ENCODE measurements at regions not wholly inside any gene's neighbourhood (a gene's known extent, or its start where the extent isn't known, plus 50 kb on each side); places are given as distances from the start of the nearest gene placed in this dataset.

- no peak for DNase-seq (ENCODE audit: low spot score)
- no peak for TF ChIP-seq CTCF (IDR thresholded peaks at IDR 0.05; ENCODE audit: borderline replicate concordance, control extremely low read depth, extremely low read depth, insufficient read depth, missing control alignments)
- in situ Hi-C loops (cut with MboI; ENCODE audit: low sequenced_read_pairs, unreplicated experiment) = no loop called here
These were observed 66.7 kb upstream of the NOCT start for GRCh38 chr4:138948918-138949317.

DNA sequence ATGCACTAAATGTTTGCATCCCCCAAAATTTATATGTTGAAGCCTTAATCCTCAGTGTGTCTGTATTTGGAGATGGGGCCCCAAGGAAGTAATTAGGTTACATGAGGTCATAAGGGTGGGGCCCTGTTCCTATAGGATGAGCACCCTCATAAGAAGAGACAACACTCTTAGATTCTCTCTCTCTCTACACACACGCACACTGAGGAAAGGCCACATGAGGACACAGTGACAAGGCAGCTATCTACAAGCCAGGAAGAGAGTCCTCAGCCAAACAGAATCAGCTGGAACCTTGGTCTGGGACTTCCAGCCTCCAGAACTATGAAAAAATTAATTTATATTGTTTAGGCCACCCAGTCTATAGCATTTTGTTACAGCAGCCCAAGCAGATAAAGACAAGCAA is 69.3 kb upstream of the NOCT start:
- no peak for DNase-seq (ENCODE audit: low spot score)
- in situ Hi-C loops (cut with MboI; ENCODE audit: low sequenced_read_pairs, unreplicated experiment) = no loop called here
- TF ChIP-seq CTCF (IDR thresholded peaks at IDR 0.05; ENCODE audit: borderline replicate concordance, control extremely low read depth, extremely low read depth, insufficient read depth, missing control alignments) = no peak

DNA sequence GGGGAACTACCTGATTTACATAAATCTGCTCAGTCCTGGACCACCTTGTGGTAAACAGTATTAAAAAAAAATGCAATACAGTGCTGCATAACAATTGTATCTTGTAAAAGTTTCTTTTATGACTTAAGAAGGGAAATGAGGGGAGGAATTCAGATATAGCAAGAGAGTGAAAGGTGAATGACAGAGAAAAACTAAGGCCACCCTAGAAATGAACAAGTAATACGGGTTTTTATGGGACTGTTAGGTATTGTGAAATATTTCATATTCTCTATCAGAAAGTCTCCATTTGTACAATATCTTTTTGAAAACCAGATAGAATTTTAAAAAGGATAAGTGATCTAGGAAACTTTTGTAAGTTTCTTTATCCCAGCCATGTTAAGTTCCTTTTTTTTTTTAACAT is 69.7 kb upstream of the NOCT start:
- no peak for DNase-seq (ENCODE audit: low spot score)
- in situ Hi-C loops (cut with MboI; ENCODE audit: low sequenced_read_pairs, unreplicated experiment) = no loop called here
- TF ChIP-seq CTCF (IDR thresholded peaks at IDR 0.05; ENCODE audit: borderline replicate concordance, control extremely low read depth, extremely low read depth, insufficient read depth, missing control alignments) = no peak

- TF ChIP-seq CTCF (IDR thresholded peaks at IDR 0.05; ENCODE audit: borderline replicate concordance, control extremely low read depth, extremely low read depth, insufficient read depth, missing control alignments) = no peak
- DNase-seq (ENCODE audit: low spot score) = no peak
- in situ Hi-C loops (cut with MboI; ENCODE audit: low sequenced_read_pairs, unreplicated experiment) = no loop called here
These were observed 70.2 kb upstream of the NOCT start for GRCh38 chr4:138945401-138945800.

GRCh38 chr4:138943893-138944292 is 71.7 kb upstream of the NOCT start:
- in situ Hi-C loops (cut with MboI; ENCODE audit: low sequenced_read_pairs, unreplicated experiment) = no loop called here

GRCh38 chr4:138941037-138941436 is 74.5 kb upstream of the NOCT start:
- DNase-seq (ENCODE audit: low spot score) = no peak
- TF ChIP-seq CTCF (IDR thresholded peaks at IDR 0.05; ENCODE audit: borderline replicate concordance, control extremely low read depth, extremely low read depth, insufficient read depth, missing control alignments) = no peak
- in situ Hi-C loops (cut with MboI; ENCODE audit: low sequenced_read_pairs, unreplicated experiment) = no loop called here

More at GRCh38 chr4:138943893-138944292, 71.7 kb upstream of the NOCT start:
- TF ChIP-seq CTCF (IDR thresholded peaks at IDR 0.05; ENCODE audit: borderline replicate concordance, control extremely low read depth, extremely low read depth, insufficient read depth, missing control alignments) = no peak
- DNase-seq (ENCODE audit: low spot score) = no peak

- no peak for TF ChIP-seq CTCF (IDR thresholded peaks at IDR 0.05; ENCODE audit: borderline replicate concordance, control extremely low read depth, extremely low read depth, insufficient read depth, missing control alignments)
- in situ Hi-C loops (cut with MboI; ENCODE audit: low sequenced_read_pairs, unreplicated experiment) = no loop called here
- DNase-seq (ENCODE audit: low spot score) = no peak
These were observed 75.6 kb upstream of the NOCT start for GRCh38 chr4:138939960-138940359.

Measured in GM13976 (cell line).